GM23248 (cell line): ENCODE measurements at regions not wholly inside any gene's neighbourhood (a gene's known extent, or its start where the extent isn't known, plus 50 kb on each side); places are given as distances from the start of the nearest gene placed in this dataset.

Experiments used
- EZH2 ChIP-seq: fragments of 200-600 bp; sonication (generic); IDR thresholded peaks from 2 replicates; pipeline ENCODE4 v1.6.1; 2018; ENCODE audit warnings: antibody characterized with exemption, mild to moderate bottlenecking; ENCODE audit not compliant: insufficient read depth, poor library complexity, severe bottlenecking
- EZH2phosphoT487 ChIP-seq: fragments of 200-600 bp; sonication (generic); IDR thresholded peaks from 2 replicates; pipeline ENCODE4 v1.6.1; 2018; ENCODE audit warnings: antibody characterized with exemption, moderate library complexity, mild to moderate bottlenecking, low read depth; ENCODE audit not compliant: insufficient read depth

- TF ChIP-seq EZH2 (no peak), EZH2phosphoT487 (no peak)
These were observed 94.5 kb downstream of the ICOS start for GRCh38 chr2:204031056-204031455.
